Vagina (tissue), 2 donors: ENCODE measurements at regions not wholly inside any gene's neighbourhood (a gene's known extent, or its start where the extent isn't known, plus 50 kb on each side); places are given as distances from the start of the nearest gene placed in this dataset.

Source experiments
- DNase-seq, 2 donors: peaks; one replicate each; pipeline ENCODE4 v3.0.0-alpha.2; 2017; ENCODE audit errors: extremely low spot score in 2 of 2
- H3K27ac ChIP-seq: fragments of 200-600 bp; sonication (generic); one replicate; pipeline ENCODE4 v1.5.1; 2019
- H3K27me3 ChIP-seq: fragments of 200-600 bp; sonication (generic); one replicate; pipeline ENCODE4 v1.5.1; 2019
- H3K36me3 ChIP-seq, 2 donors: fragments of 200-600 bp; sonication (generic); one replicate each; pipeline ENCODE4 v1.5.1; 2017 to 2019
- H3K4me1 ChIP-seq: fragments of 200-600 bp; sonication (generic); one replicate; pipeline ENCODE4 v1.5.1; 2019
- H3K4me3 ChIP-seq, 2 donors: fragments of 200-600 bp; sonication (generic); 1 replicate in 1 of 2; 2 replicates in 1 of 2; pipeline ENCODE4 v1.5.1; 2016 to 2019
- H3K9me3 ChIP-seq: fragments of 200-600 bp; sonication (generic); one replicate; pipeline ENCODE4 v1.5.1; 2019
- POLR2A ChIP-seq, 2 donors: fragments of 450-650 bp; IDR thresholded peaks; one replicate each; pipeline ENCODE4 v1.6.1; 2017; ENCODE audit warnings: antibody characterized with exemption in 2 of 2, mild to moderate bottlenecking in 2 of 2, moderate library complexity in 2 of 2
- POLR2AphosphoS5 ChIP-seq, 2 donors: sonication (generic); formaldehyde crosslinking; IDR thresholded peaks; one replicate each; pipeline ENCODE4 v1.9.0; 2017; ENCODE audit warnings: antibody characterized with exemption in 2 of 2, mild to moderate bottlenecking in 2 of 2, low read depth in 1 of 2; ENCODE audit not compliant: insufficient read depth in 1 of 2
- intact Hi-C: fragments of 100-400 bp; cut with DNase I; formaldehyde crosslinking; loops from one replicate; pipeline ENCODE4 v1.15.1; 2023
- TF ChIP-seq, protein P1 (sequence below), 3 experiments: fragments of 450-650 bp in 2 of 3; fragments of 200-600 bp in 1 of 3; sonication (generic) in 1 of 3; IDR thresholded peaks; one replicate each; pipeline ENCODE4 v1.5.1; 2017 to 2019; ENCODE audit warnings: antibody characterized with exemption in 3 of 3, mild to moderate bottlenecking in 2 of 3, moderate library complexity in 2 of 3

- no peak for TF ChIP-seq POLR2A (IDR thresholded peaks at IDR 0.05)
- no peak for TF ChIP-seq POLR2AphosphoS5 (IDR thresholded peaks at IDR 0.05; ENCODE audit: insufficient read depth in 1 of 2, low read depth in 1 of 2)
- TF ChIP-seq, protein P1, sequence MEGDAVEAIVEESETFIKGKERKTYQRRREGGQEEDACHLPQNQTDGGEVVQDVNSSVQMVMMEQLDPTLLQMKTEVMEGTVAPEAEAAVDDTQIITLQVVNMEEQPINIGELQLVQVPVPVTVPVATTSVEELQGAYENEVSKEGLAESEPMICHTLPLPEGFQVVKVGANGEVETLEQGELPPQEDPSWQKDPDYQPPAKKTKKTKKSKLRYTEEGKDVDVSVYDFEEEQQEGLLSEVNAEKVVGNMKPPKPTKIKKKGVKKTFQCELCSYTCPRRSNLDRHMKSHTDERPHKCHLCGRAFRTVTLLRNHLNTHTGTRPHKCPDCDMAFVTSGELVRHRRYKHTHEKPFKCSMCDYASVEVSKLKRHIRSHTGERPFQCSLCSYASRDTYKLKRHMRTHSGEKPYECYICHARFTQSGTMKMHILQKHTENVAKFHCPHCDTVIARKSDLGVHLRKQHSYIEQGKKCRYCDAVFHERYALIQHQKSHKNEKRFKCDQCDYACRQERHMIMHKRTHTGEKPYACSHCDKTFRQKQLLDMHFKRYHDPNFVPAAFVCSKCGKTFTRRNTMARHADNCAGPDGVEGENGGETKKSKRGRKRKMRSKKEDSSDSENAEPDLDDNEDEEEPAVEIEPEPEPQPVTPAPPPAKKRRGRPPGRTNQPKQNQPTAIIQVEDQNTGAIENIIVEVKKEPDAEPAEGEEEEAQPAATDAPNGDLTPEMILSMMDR (IDR thresholded peaks at IDR 0.05), result no peak
- no peak overlapping the region for H3K4me3 ChIP-seq
- no peak for DNase-seq
- H3K9me3 ChIP-seq, result peaks cover 7% of the 10 kb centered on the region
- intact Hi-C loops, result no loop called here
- no peaks in the 10 kb centered on the region for H3K27me3 ChIP-seq
- H3K36me3 ChIP-seq, result no peaks in the 10 kb centered on the region
- H3K4me1 ChIP-seq, result no peaks in the 10 kb centered on the region
- no peak overlapping the region for H3K27ac ChIP-seq
Observed at GRCh38 chr11:70925238-70925637, 327.1 kb downstream of the SHANK2 start.

- Histone ChIP-seq H3K4me3 (no peak overlapping the region), H3K9me3 (no peaks in the 10 kb centered on the region), H3K27me3 (no peaks in the 10 kb centered on the region), H3K4me1 (no peaks in the 10 kb centered on the region), H3K27ac (no peak overlapping the region), H3K36me3 (no peaks in the 10 kb centered on the region)
- no peak for DNase-seq
- TF ChIP-seq POLR2AphosphoS5 (IDR thresholded peaks at IDR 0.05; ENCODE audit: insufficient read depth in 1 of 2, low read depth in 1 of 2) (no peak), POLR2A (IDR thresholded peaks at IDR 0.05) (no peak)
- TF ChIP-seq, protein P1 (IDR thresholded peaks at IDR 0.05), result no peak
- intact Hi-C loops, result no loop called here
Observed at GRCh38 chr11:70926543-70927201, 325.7 kb downstream of the SHANK2 start.

DNA sequence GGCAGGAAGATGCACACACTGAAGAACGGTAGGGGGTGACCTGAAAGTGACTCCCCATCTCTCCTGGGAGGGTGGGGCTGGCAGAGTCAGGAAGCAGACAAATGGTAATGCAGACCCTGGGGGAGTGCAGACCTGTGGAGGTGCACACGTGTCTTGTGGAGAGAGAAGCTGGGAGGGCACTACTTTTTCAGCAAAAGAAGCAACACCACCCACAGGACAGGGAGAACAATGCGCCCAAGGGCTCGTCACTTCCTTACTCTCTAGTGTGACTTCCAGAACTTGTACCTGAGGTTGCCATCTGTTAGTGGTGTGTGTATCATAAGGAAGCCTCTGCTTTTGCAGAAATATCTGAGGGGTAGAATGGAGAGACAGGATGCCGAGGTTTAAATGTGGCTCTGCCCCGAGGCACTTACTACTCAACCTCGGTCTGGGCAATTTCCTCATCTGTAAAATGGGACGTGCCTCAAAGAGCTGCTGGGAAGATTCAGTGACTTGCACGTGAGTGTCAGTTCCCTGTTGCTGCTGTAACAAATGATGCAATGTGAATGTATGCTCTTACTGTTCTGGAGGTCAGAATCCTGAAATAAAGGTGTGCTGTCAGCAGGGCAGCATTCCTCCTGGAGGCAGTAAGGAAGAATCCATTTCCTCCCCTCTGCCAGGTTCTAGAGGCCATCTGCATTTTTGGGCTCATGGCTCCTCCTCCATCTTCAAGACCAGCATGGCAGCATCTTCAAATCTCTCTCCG, 323.4 kb downstream of the SHANK2 start:
- intact Hi-C loops, result no loop called here
- no peak for TF ChIP-seq POLR2A (IDR thresholded peaks at IDR 0.05)
- TF ChIP-seq, protein P1 (IDR thresholded peaks at IDR 0.05), result no peak
- no peaks in the 10 kb centered on the region for H3K27me3 ChIP-seq
- H3K4me1 ChIP-seq, result no peaks in the 10 kb centered on the region
- no peak overlapping the region for H3K27ac ChIP-seq
- no peak for DNase-seq
- no peak overlapping the region for H3K4me3 ChIP-seq
- no peaks in the 10 kb centered on the region for H3K9me3 ChIP-seq
- H3K36me3 ChIP-seq, result no peaks in the 10 kb centered on the region

GRCh38 chr11:70930215-70930614, 322.2 kb downstream of the SHANK2 start:
- H3K4me3 ChIP-seq, result no peak overlapping the region
- H3K36me3 ChIP-seq, result no peaks in the 10 kb centered on the region
- DNase-seq, result no peak
- H3K4me1 ChIP-seq, result no peaks in the 10 kb centered on the region
- no peak for TF ChIP-seq POLR2AphosphoS5 (IDR thresholded peaks at IDR 0.05; ENCODE audit: insufficient read depth in 1 of 2, low read depth in 1 of 2)
- TF ChIP-seq POLR2A (IDR thresholded peaks at IDR 0.05), result no peak
- TF ChIP-seq, protein P1 (IDR thresholded peaks at IDR 0.05), result no peak
- H3K27me3 ChIP-seq, result no peaks in the 10 kb centered on the region
- no peak overlapping the region for H3K27ac ChIP-seq
- H3K9me3 ChIP-seq, result no peaks in the 10 kb centered on the region
- intact Hi-C loops, result no loop called here

DNA sequence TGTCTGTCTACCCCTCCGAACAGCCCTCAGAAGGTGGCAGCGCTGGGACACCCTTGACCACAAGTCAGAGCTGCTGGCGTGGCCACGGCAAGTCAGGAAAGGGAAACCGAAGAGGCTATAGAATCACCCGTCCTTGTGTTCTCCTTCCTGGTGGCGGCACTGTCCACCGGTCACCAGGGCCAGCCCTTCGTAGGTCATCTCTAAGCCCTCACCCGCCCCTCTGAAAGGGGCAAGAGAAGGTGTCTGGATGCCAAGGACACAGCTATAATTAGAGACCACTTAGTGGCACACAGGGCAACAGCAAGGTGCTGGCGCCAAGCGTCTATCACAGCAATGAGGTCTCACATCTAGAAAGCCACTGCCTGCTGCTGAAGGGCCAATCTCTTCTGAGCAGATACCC, 320.9 kb downstream of the SHANK2 start:
- TF ChIP-seq, protein P1 (IDR thresholded peaks at IDR 0.05), result no peak
- TF ChIP-seq POLR2AphosphoS5 (IDR thresholded peaks at IDR 0.05; ENCODE audit: insufficient read depth in 1 of 2, low read depth in 1 of 2) (no peak), POLR2A (IDR thresholded peaks at IDR 0.05) (no peak)

More for the DNA sequence above, 320.9 kb downstream of the SHANK2 start:
- no peak overlapping the region for H3K4me3 ChIP-seq
- intact Hi-C loops, result no loop called here
- H3K36me3 ChIP-seq, result no peaks in the 10 kb centered on the region
- H3K9me3 ChIP-seq, result no peaks in the 10 kb centered on the region
- no peak for DNase-seq
- H3K27me3 ChIP-seq, result no peaks in the 10 kb centered on the region
- no peak overlapping the region for H3K27ac ChIP-seq
- no peaks in the 10 kb centered on the region for H3K4me1 ChIP-seq
